Calu3 (cell line): ENCODE measurements at regions not wholly inside any gene's neighbourhood (a gene's known extent, or its start where the extent isn't known, plus 50 kb on each side); places are given as distances from the start of the nearest gene placed in this dataset.

Source experiments
- BruUV-seq: library from RNA; stranded (reverse); fragments of 400-500 nt; replicated peaks from 2 replicates; lab custom pipeline; 2021; lab: Mats Ljungman, UMichigan
- CTCF ChIA-PET: fragments of 300-600 bp; sonication (Branson Sonifier 250); formaldehyde crosslinking; loops from one replicate; lab custom pipeline; 2022; ENCODE audit warnings: antibody characterized with exemption; lab: Charles Lee
- DNase-seq: peaks from one replicate; pipeline ENCODE4 v3.0.0; 2022
- H3K27ac Mint-ChIP-seq: one replicate; pipeline ENCODE4 v1.8.0; 2022; ENCODE audit warnings: mixed read lengths; ENCODE audit not compliant: unreplicated experiment
- H3K27me3 Mint-ChIP-seq: one replicate; pipeline ENCODE4 v1.8.0; 2022; ENCODE audit warnings: mixed read lengths; ENCODE audit not compliant: unreplicated experiment
- H3K36me3 Mint-ChIP-seq: one replicate; pipeline ENCODE4 v1.8.0; 2022; ENCODE audit warnings: mild to moderate bottlenecking, moderate library complexity, mixed read lengths; ENCODE audit not compliant: insufficient read depth, unreplicated experiment
- H3K4me1 Mint-ChIP-seq: one replicate; pipeline ENCODE4 v1.8.0; 2022; ENCODE audit warnings: mild to moderate bottlenecking, low read depth, mixed read lengths; ENCODE audit not compliant: unreplicated experiment
- H3K4me3 Mint-ChIP-seq: one replicate; pipeline ENCODE4 v1.8.0; 2022; ENCODE audit warnings: mild to moderate bottlenecking, low read depth, moderate library complexity, mixed read lengths; ENCODE audit not compliant: unreplicated experiment
- H3K9me3 Mint-ChIP-seq: one replicate; pipeline ENCODE4 v1.8.0; 2022; ENCODE audit warnings: low read depth, mixed read lengths; ENCODE audit not compliant: unreplicated experiment
- intact Hi-C: fragments of 100-400 bp; cut with micrococcal nuclease; formaldehyde crosslinking; loops from one replicate; pipeline ENCODE4 v1.10.0; 2022; ENCODE audit not compliant: unreplicated experiment
- TF ChIP-seq, protein P1 (sequence below): fragments of 200-600 bp; IDR thresholded peaks from one replicate; pipeline ENCODE4 v1.8.0; 2022; ENCODE audit warnings: antibody characterized with exemption; ENCODE audit not compliant: unreplicated experiment

DNA sequence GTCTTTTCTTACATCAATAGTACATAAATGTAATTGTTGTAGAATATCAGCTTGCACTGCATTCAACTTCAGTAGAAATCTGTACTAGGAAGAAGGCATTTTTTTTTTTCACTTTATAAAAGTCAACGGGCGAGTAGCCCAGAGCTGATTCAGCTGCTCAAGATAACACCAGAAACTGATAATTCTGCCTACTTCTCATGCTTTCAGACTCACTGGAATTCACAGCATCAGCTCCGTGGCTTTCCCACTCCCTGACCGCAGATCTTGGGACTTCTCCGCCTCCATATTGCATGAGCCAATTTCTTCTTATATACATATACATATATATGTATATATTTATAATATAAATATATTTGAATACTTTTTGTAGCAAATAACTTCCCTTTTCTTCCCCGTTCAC lies 263.1 kb upstream of the RXFP2 start:
- no peaks in the 10 kb centered on the region for H3K4me1 Mint-ChIP-seq

DNA sequence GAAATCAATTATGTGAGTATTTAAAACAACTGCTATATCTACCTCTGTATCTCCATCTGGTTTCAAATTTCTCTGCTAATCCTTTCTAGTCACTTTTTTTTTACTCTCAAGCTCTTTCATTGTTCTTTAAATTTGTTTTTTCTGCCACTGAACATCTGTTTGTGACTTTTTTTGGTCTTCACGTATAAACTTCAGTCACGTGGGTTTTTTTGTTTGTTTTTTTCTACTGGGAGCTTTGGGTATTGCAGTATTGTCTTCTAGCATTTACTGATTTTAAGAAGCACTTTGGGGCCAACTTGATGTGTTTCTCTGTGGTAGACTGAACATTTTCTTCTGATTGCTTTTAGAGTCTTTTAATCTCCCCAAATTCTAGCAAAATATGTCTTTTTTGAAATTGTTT lies 262.6 kb upstream of the RXFP2 start:
- no peak overlapping the region for H3K4me3 Mint-ChIP-seq
- intact Hi-C loops: no loop called here
- peaks cover 11% of the 10 kb centered on the region for H3K27me3 Mint-ChIP-seq
- CTCF ChIA-PET: no interaction called here
- TF ChIP-seq, protein P1, sequence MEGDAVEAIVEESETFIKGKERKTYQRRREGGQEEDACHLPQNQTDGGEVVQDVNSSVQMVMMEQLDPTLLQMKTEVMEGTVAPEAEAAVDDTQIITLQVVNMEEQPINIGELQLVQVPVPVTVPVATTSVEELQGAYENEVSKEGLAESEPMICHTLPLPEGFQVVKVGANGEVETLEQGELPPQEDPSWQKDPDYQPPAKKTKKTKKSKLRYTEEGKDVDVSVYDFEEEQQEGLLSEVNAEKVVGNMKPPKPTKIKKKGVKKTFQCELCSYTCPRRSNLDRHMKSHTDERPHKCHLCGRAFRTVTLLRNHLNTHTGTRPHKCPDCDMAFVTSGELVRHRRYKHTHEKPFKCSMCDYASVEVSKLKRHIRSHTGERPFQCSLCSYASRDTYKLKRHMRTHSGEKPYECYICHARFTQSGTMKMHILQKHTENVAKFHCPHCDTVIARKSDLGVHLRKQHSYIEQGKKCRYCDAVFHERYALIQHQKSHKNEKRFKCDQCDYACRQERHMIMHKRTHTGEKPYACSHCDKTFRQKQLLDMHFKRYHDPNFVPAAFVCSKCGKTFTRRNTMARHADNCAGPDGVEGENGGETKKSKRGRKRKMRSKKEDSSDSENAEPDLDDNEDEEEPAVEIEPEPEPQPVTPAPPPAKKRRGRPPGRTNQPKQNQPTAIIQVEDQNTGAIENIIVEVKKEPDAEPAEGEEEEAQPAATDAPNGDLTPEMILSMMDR: no peak
- no peak for DNase-seq
- H3K4me1 Mint-ChIP-seq: no peaks in the 10 kb centered on the region
- H3K27ac Mint-ChIP-seq: no peak overlapping the region
- no TSS peak for BruUV-seq
- H3K36me3 Mint-ChIP-seq: no peaks in the 10 kb centered on the region
- no peaks in the 10 kb centered on the region for H3K9me3 Mint-ChIP-seq

More for the DNA sequence above, 263.1 kb upstream of the RXFP2 start:
- intact Hi-C loops: no loop called here
- no peak for DNase-seq
- H3K27me3 Mint-ChIP-seq: peaks cover 12% of the 10 kb centered on the region
- TF ChIP-seq, protein P1: no peak
- H3K36me3 Mint-ChIP-seq: no peaks in the 10 kb centered on the region
- no peak overlapping the region for H3K4me3 Mint-ChIP-seq
- CTCF ChIA-PET: no interaction called here
- no peaks in the 10 kb centered on the region for H3K9me3 Mint-ChIP-seq
- no peak overlapping the region for H3K27ac Mint-ChIP-seq
- no TSS peak for BruUV-seq

- Mint-ChIP-seq H3K36me3 (no peaks in the 10 kb centered on the region), H3K27ac (no peak overlapping the region), H3K27me3 (no peaks in the 10 kb centered on the region), H3K4me3 (no peak overlapping the region), H3K4me1 (no peaks in the 10 kb centered on the region), H3K9me3 (no peaks in the 10 kb centered on the region)
- CTCF ChIA-PET: no interaction called here
- BruUV-seq: no TSS peak
- TF ChIP-seq, protein P1: no peak
- DNase-seq: no peak
- intact Hi-C loops: no loop called here
Measured at GRCh38 chr13:31477961-31478360, 261.4 kb upstream of the RXFP2 start.

- intact Hi-C loops: no loop called here
- no peaks in the 10 kb centered on the region for H3K27me3 Mint-ChIP-seq
- no TSS peak for BruUV-seq
Measured at GRCh38 chr13:31485183-31485582, 254.1 kb upstream of the RXFP2 start.

More at GRCh38 chr13:31485183-31485582, 254.1 kb upstream of the RXFP2 start:
- Mint-ChIP-seq H3K27ac (no peak overlapping the region), H3K36me3 (no peaks in the 10 kb centered on the region), H3K9me3 (no peaks in the 10 kb centered on the region), H3K4me1 (no peaks in the 10 kb centered on the region), H3K4me3 (no peak overlapping the region)
- no peak for DNase-seq
- CTCF ChIA-PET: no interaction called here
- TF ChIP-seq, protein P1: no peak
